ENCODE measurements at regions not wholly inside any gene's neighbourhood (a gene's known extent, or its start where the extent isn't known, plus 50 kb on each side); places are given as distances from the start of the nearest gene placed in this dataset.

GRCh38 chr11:106524436-106524835 lies 447.0 kb downstream of the AASDHPPT start (continued):
- TF ChIP-seq HNF1A (IDR thresholded peaks at IDR 0.05; ENCODE audit: low read depth) (no peak), HNF1A (CRISPR knock-in tag; IDR thresholded peaks at IDR 0.05; ENCODE audit: borderline replicate concordance) (no peak), HMG20B (CRISPR knock-in tag; conservative IDR thresholded peaks at IDR 0.05) (no peak), SCMH1 (CRISPR knock-in tag; IDR thresholded peaks at IDR 0.05; ENCODE audit: borderline replicate concordance) (no peak), MXD4 (CRISPR knock-in tag; IDR thresholded peaks at IDR 0.05) (no peak), EED (CRISPR knock-in tag; IDR thresholded peaks at IDR 0.05) (no peak), ZNF276 (CRISPR knock-in tag; IDR thresholded peaks at IDR 0.05; ENCODE audit: low read depth) (no peak), ZBTB40 (IDR thresholded peaks at IDR 0.05) (no peak), ZBTB40 (CRISPR knock-in tag; IDR thresholded peaks at IDR 0.05) (no peak), ARID2 (CRISPR knock-in tag; IDR thresholded peaks at IDR 0.05; ENCODE audit: borderline replicate concordance) (no peak), MAFG (CRISPR knock-in tag; IDR thresholded peaks at IDR 0.05) (no peak), FOXK1 (CRISPR knock-in tag; IDR thresholded peaks at IDR 0.05; ENCODE audit: borderline replicate concordance, low read depth) (no peak), NONO (IDR thresholded peaks at IDR 0.05) (no peak), NONO (CRISPR knock-in tag; conservative IDR thresholded peaks at IDR 0.05) (no peak), ZSCAN21 (CRISPR knock-in tag; IDR thresholded peaks at IDR 0.05; ENCODE audit: borderline replicate concordance) (no peak)
